ENCODE measurements at regions not wholly inside any gene's neighbourhood (a gene's known extent, or its start where the extent isn't known, plus 50 kb on each side); places are given as distances from the start of the nearest gene placed in this dataset.
A peak's percentile ranks its signal among the peaks of the same experiment; 100 is the strongest.

- ATAC-seq (peak; percentile 82), FAIRE-seq (peak; percentile 70), DNase-seq (ENCODE audit: low spot score) (peak; percentile 41)
- Histone ChIP-seq H3K79me2 (ENCODE audit: insufficient read depth, low read length) (no peaks in the 10 kb centered on the region), H3K9ac (ENCODE audit: insufficient read depth, low read depth, low read length) (peak overlapping the region; percentile 43; the same call in 1 of the 2 replicates), H4K20me1 (ENCODE audit: insufficient read depth, low read length) (no peaks in the 10 kb centered on the region), H2AFZ (ENCODE audit: low read length) (no peak overlapping the region), H3K9me3 (ENCODE audit: low read length) (no peaks in the 10 kb centered on the region), H3K4me2 (ENCODE audit: low read depth, low read length) (peak overlapping the region; percentile 70), H3K4me3 (replicated peaks in 1 of 3; ENCODE audit: insufficient read depth in 1 of 3, low read depth in 2 of 3, low read length in 3 of 3) (no peak overlapping the region), H3K27me3 (ENCODE audit: control insufficient read depth in 1 of 2, insufficient read depth in 2 of 2, low read length in 2 of 2) (no peaks in the 10 kb centered on the region), H3K27ac (ENCODE audit: extremely low read length, insufficient read depth, low read length) (peak overlapping the region; percentile 66), H3K36me3 (replicated peaks in 1 of 2; ENCODE audit: control insufficient read depth in 1 of 2, insufficient read depth in 2 of 2, low read length in 2 of 2) (no peaks in the 10 kb centered on the region), H3K4me1 (ENCODE audit: insufficient read depth, low read length) (peaks cover 36% of the 10 kb centered on the region)
- POLR2A ChIA-PET = interaction anchor here (0.7 to 1.5 kb wide), 2 partner anchors 23 to 37 kb away, joined by 3 to 4 read pairs; no protein-coding TSS in a partner anchor
- BruUV-seq (replicated peaks) = no TSS peak
- CTCF ChIA-PET (ENCODE audit: low intra/inter-chr PET ratio, low total read pairs) = interaction anchor here (1.2 kb wide), 1 partner anchor 80 kb away, joined by 3 read pairs; no protein-coding TSS in a partner anchor
- intact Hi-C loops (cut with micrococcal nuclease; ENCODE audit: unreplicated experiment) = no loop called here
- in situ Hi-C loops (cut with HindIII; ENCODE audit: extremely low pct_ligation_motif_present, low pct_unique_long_range_greater_than_20kb) = no loop called here
- 34% methylated on average over 5 of the region's 12 CpGs for WGBS (ENCODE audit: low lambda C conversion rate)
- peak in 1 of 2 experiments; percentile 55; a peak in 1 of 4 replicates for TF ChIP-seq POLR2A (IDR thresholded peaks at IDR 0.05; ENCODE audit: insufficient read depth in 1 of 2, low read depth in 2 of 2, low read length in 2 of 2)
- peak; percentile 66 for TF ChIP-seq POLR2AphosphoS5 (IDR thresholded peaks at IDR 0.05; ENCODE audit: low read depth, low read length)
- no peak for TF ChIP-seq ZNF501 (CRISPR knock-in tag; IDR thresholded peaks at IDR 0.05)
- no peak for TF ChIP-seq DDIT3 (CRISPR knock-in tag; IDR thresholded peaks at IDR 0.05)
- TF ChIP-seq PAXIP1 (CRISPR knock-in tag; conservative IDR thresholded peaks at IDR 0.05) = 0 out of 2 replicates have a peak, but pooled peaks have one; percentile 20
- peak; percentile 38; the same call in 1 of the 2 replicates for TF ChIP-seq DRAP1 (CRISPR knock-in tag; IDR thresholded peaks at IDR 0.05)
- no peak for TF ChIP-seq NCOA5 (CRISPR knock-in tag; IDR thresholded peaks at IDR 0.05)
- TF ChIP-seq HNF1A (IDR thresholded peaks at IDR 0.05; ENCODE audit: low read depth) = peak; percentile 74
- peak; percentile 25; the same call in 1 of the 2 replicates for TF ChIP-seq HNF1A (CRISPR knock-in tag; IDR thresholded peaks at IDR 0.05; ENCODE audit: borderline replicate concordance)
- TF ChIP-seq HDAC1 (CRISPR knock-in tag; IDR thresholded peaks at IDR 0.05) = no peak
- TF ChIP-seq ZSCAN29 (CRISPR knock-in tag; conservative IDR thresholded peaks at IDR 0.05) = no peak
- 0 out of 2 replicates have a peak, but pooled peaks have one; percentile 32 for TF ChIP-seq POLR2G (IDR thresholded peaks at IDR 0.05; ENCODE audit: low read depth, low read length)
- no peak for TF ChIP-seq TBX3 (IDR thresholded peaks at IDR 0.05; ENCODE audit: borderline replicate concordance)
- peak; percentile 54 for TF ChIP-seq FOSL2 (CRISPR knock-in tag; IDR thresholded peaks at IDR 0.05)
These were observed 72.9 kb downstream of the CLDN34 start for GRCh38 chrX:10039821-10040793.
